CD14-positive monocyte (primary cell): ENCODE measurements at regions not wholly inside any gene's neighbourhood (a gene's known extent, or its start where the extent isn't known, plus 50 kb on each side); places are given as distances from the start of the nearest gene placed in this dataset.

Source experiments
- DNase-seq, 3 donors: peaks; one replicate each; pipeline ENCODE4 v3.0.0-alpha.2; 2011 to 2022
- H2AFZ ChIP-seq: 2 replicates; pipeline ENCODE4 v1.6.0; 2012; ENCODE audit warnings: mild to moderate bottlenecking, low read depth, low read length, inconsistent platforms; ENCODE audit not compliant: insufficient read depth, poor library complexity, severe bottlenecking
- H3K27ac ChIP-seq, 2 donors: 1 replicate in 1 of 2; 2 replicates in 1 of 2; pipeline ENCODE4 v1.5.1; 2012 to 2013; ENCODE audit warnings: low read length in 2 of 2, control low read depth in 1 of 2, inconsistent platforms in 1 of 2, low read depth in 1 of 2, mild to moderate bottlenecking in 1 of 2
- H3K27me3 ChIP-seq, 2 donors: one replicate each; pipeline versions ENCODE4 v1.6.0 to v1.6.1; 2011 to 2013; ENCODE audit warnings: low read length in 2 of 2; ENCODE audit not compliant: control insufficient read depth in 2 of 2, insufficient read depth in 2 of 2
- H3K36me3 ChIP-seq, 2 donors: replicated peaks in 1 of 2; 1 replicate in 1 of 2; 2 replicates in 1 of 2; pipeline versions ENCODE4 v1.5.1 to v1.6.1; 2012 to 2013; ENCODE audit warnings: low read length in 2 of 2, control low read depth in 1 of 2, inconsistent platforms in 1 of 2, mild to moderate bottlenecking in 1 of 2; ENCODE audit not compliant: insufficient read depth in 2 of 2, control insufficient read depth in 1 of 2
- H3K4me1 ChIP-seq, 2 donors: 1 replicate in 1 of 2; 2 replicates in 1 of 2; pipeline versions ENCODE4 v1.5.1 to v1.6.1; 2012 to 2013; ENCODE audit warnings: low read length in 2 of 2, control low read depth in 1 of 2, inconsistent platforms in 1 of 2, mild to moderate bottlenecking in 1 of 2, moderate library complexity in 1 of 2; ENCODE audit not compliant: insufficient read depth in 2 of 2, control insufficient read depth in 1 of 2
- H3K4me2 ChIP-seq: replicated peaks from 2 replicates; pipeline ENCODE3; 2012; ENCODE audit warnings: low read length, moderate library complexity, mild to moderate bottlenecking; ENCODE audit not compliant: poor library complexity, severe bottlenecking; ENCODE audit errors: extremely low read depth
- H3K4me3 ChIP-seq, 3 experiments: fragments of 200-600 bp in 1 of 3; sonication (generic) in 1 of 3; replicated peaks in 1 of 3; 1 replicate in 2 of 3; 2 replicates in 1 of 3; pipeline ENCODE4 v1.5.1; 2011 to 2013; ENCODE audit warnings: low read length in 3 of 3, mild to moderate bottlenecking in 3 of 3, control low read depth in 2 of 3, low read depth in 2 of 3, inconsistent platforms in 1 of 3, moderate library complexity in 1 of 3
- H3K79me2 ChIP-seq: 2 replicates; pipeline ENCODE4 v1.6.0; 2012; ENCODE audit warnings: mild to moderate bottlenecking, control low read depth, inconsistent platforms, low read length, moderate library complexity; ENCODE audit not compliant: insufficient read depth
- H3K9ac ChIP-seq: 2 replicates; pipeline ENCODE4 v1.6.0; 2017; ENCODE audit warnings: low read length, mild to moderate bottlenecking; ENCODE audit not compliant: insufficient read depth, poor library complexity, severe bottlenecking
- H3K9me3 ChIP-seq, 2 donors: replicated peaks in 1 of 2; 1 replicate in 1 of 2; 2 replicates in 1 of 2; pipeline versions ENCODE4 v1.5.1 to v1.6.1; 2012 to 2013; ENCODE audit warnings: low read length in 2 of 2, control low read depth in 1 of 2; ENCODE audit not compliant: control insufficient read depth in 1 of 2, insufficient read depth in 1 of 2
- H4K20me1 ChIP-seq: 2 replicates; pipeline ENCODE4 v1.6.0; 2012; ENCODE audit warnings: mild to moderate bottlenecking, low read length, control low read depth, moderate library complexity; ENCODE audit not compliant: insufficient read depth
- H3K27ac Mint-ChIP-seq, 7 donors: one replicate each; pipeline ENCODE4 v1.8.0; 2020; ENCODE audit warnings: mild to moderate bottlenecking in 7 of 7, mixed read lengths in 7 of 7, moderate library complexity in 6 of 7, inconsistent platforms in 2 of 7
- H3K27me3 Mint-ChIP-seq, 3 donors: one replicate each; pipeline ENCODE4 v1.8.0; 2021 to 2022; ENCODE audit warnings: low read depth in 3 of 3, mild to moderate bottlenecking in 3 of 3, mixed read lengths in 3 of 3, moderate library complexity in 3 of 3, inconsistent platforms in 1 of 3
- H3K36me3 Mint-ChIP-seq, 2 donors: one replicate each; pipeline ENCODE4 v1.8.0; 2020; ENCODE audit warnings: mixed read lengths in 2 of 2, inconsistent platforms in 1 of 2, mild to moderate bottlenecking in 1 of 2
- H3K4me1 Mint-ChIP-seq: one replicate; pipeline ENCODE4 v1.8.0; 2020; ENCODE audit warnings: mild to moderate bottlenecking, mixed read lengths
- H3K4me3 Mint-ChIP-seq, 2 donors: one replicate each; pipeline ENCODE4 v1.8.0; 2020; ENCODE audit warnings: mild to moderate bottlenecking in 2 of 2, mixed read lengths in 2 of 2, moderate library complexity in 1 of 2
- H3K9me3 Mint-ChIP-seq, 7 donors: one replicate each; pipeline ENCODE4 v1.8.0; 2020 to 2022; ENCODE audit warnings: mixed read lengths in 7 of 7, mild to moderate bottlenecking in 6 of 7, moderate library complexity in 6 of 7, inconsistent platforms in 2 of 7
- WGBS: methylation state at CpG from one replicate; pipeline ENCODE4 v1.1.5; 2013; ENCODE audit warnings: missing lambda C conversion rate; ENCODE audit not compliant: insufficient coverage; 5-methylcytosine and 5-hydroxymethylcytosine counted together
- intact Hi-C, 2 donors: fragments of 100-400 bp; cut with micrococcal nuclease; formaldehyde crosslinking; loops; one replicate each; pipeline versions ENCODE4 v1.15.0 to v1.15.1; 2023
- TF ChIP-seq, protein P1 (sequence below): fragments of 200-600 bp; IDR thresholded peaks from one replicate; pipeline ENCODE4 v1.8.0; 2022; ENCODE audit warnings: antibody characterized with exemption, mild to moderate bottlenecking

DNA sequence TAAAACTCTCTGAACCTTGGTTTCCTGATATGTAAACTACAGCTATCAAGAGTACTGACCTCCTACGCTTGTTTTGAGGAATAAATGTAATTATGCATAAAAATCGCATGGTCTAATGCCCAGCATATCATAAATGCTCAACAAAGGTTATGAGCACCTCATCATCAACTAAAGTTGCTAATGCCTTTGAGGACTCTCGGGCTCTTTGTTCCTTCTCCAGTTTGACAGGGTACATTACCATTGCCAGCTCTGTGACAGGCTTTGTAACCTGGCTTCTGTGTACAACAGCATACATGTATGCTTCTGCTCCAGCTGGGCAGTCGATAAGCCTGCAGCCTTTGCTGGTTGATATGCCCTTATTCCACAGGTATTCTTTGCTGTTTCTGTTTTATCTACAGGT lies 95.2 kb downstream of the C9orf152 start:
- H3K9me3 ChIP-seq = no peaks in the 10 kb centered on the region
- Mint-ChIP-seq H3K4me3 (no peak overlapping the region), H3K27me3 (no peaks in the 10 kb centered on the region), H3K27ac (no peak overlapping the region), H3K9me3 (no peaks in the 10 kb centered on the region), H3K36me3 (no peaks in the 10 kb centered on the region), H3K4me1 (peaks cover 14% of the 10 kb centered on the region)
- no peak overlapping the region for H3K4me2 ChIP-seq
- TF ChIP-seq, protein P1, sequence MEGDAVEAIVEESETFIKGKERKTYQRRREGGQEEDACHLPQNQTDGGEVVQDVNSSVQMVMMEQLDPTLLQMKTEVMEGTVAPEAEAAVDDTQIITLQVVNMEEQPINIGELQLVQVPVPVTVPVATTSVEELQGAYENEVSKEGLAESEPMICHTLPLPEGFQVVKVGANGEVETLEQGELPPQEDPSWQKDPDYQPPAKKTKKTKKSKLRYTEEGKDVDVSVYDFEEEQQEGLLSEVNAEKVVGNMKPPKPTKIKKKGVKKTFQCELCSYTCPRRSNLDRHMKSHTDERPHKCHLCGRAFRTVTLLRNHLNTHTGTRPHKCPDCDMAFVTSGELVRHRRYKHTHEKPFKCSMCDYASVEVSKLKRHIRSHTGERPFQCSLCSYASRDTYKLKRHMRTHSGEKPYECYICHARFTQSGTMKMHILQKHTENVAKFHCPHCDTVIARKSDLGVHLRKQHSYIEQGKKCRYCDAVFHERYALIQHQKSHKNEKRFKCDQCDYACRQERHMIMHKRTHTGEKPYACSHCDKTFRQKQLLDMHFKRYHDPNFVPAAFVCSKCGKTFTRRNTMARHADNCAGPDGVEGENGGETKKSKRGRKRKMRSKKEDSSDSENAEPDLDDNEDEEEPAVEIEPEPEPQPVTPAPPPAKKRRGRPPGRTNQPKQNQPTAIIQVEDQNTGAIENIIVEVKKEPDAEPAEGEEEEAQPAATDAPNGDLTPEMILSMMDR = no peak
- H2AFZ ChIP-seq = no peak overlapping the region
- no peak overlapping the region for H3K27ac ChIP-seq
- peaks cover 0 to 2% of the 10 kb centered on the region in 2 donors for H3K4me1 ChIP-seq
- H3K9ac ChIP-seq = no peak overlapping the region
- intact Hi-C loops = no loop called here
- 94% methylated on average over 2 of the region's 4 CpGs for WGBS
- no peaks in the 10 kb centered on the region for H4K20me1 ChIP-seq
- peaks cover 24% of the 10 kb centered on the region for H3K79me2 ChIP-seq
- H3K4me3 ChIP-seq = no peak overlapping the region
- no peak for DNase-seq
- no peaks in the 10 kb centered on the region for H3K27me3 ChIP-seq
- H3K36me3 ChIP-seq = no peaks in the 10 kb centered on the region

DNA sequence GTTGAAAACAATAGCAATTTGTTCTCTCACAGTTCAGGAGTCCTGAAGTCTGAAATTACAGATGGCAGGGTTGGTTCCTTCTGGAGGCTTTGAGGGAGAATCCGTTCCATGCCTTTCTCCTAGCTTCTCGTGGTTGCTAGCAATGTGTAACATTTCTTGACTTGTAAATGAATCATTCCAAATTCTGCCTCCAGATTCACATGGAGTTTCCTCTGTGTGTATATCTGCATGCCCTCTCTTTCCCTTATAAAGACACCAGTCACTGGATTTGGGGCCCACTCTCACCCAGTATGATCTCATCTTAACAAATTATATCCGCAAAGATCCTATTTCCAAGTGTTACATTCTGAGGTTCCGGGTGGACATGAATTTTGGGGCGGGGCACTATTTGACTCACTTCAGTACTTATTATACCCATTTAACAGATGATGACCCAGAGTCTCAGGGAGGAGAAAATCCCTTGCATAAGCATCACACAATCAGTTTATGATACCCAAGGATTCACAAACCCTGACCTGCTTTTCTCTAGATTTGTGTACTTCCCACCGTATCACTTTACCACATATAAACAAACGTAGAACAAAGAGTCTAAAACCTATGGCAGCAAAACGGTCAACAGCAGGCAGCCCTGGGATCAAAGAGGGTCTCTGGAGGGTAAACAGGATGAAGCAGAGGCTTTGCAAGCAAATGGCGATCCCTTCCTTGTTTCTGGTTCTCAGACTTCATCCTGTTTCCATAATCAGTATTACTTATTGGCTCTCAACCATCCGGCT lies 93.7 kb downstream of the C9orf152 start:
- Histone ChIP-seq H3K79me2 (peaks cover 22% of the 10 kb centered on the region), H4K20me1 (no peaks in the 10 kb centered on the region), H3K27me3 (no peaks in the 10 kb centered on the region), H3K4me1 (peaks cover 0 to 2% of the 10 kb centered on the region in 2 donors), H3K4me3 (no peak overlapping the region), H2AFZ (no peak overlapping the region), H3K36me3 (no peaks in the 10 kb centered on the region), H3K4me2 (no peak overlapping the region), H3K9ac (no peak overlapping the region), H3K9me3 (no peaks in the 10 kb centered on the region), H3K27ac (no peak overlapping the region)
- Mint-ChIP-seq H3K36me3 (no peaks in the 10 kb centered on the region), H3K4me3 (no peak overlapping the region), H3K27me3 (no peaks in the 10 kb centered on the region), H3K9me3 (no peaks in the 10 kb centered on the region), H3K27ac (no peak overlapping the region), H3K4me1 (peaks cover 18% of the 10 kb centered on the region)
- TF ChIP-seq, protein P1 = no peak
- DNase-seq = no peak
- intact Hi-C loops = no loop called here
- 96% methylated on average over 4 of the region's 10 CpGs for WGBS
